RWPE1 (cell line): ENCODE measurements at regions not wholly inside any gene's neighbourhood (a gene's known extent, or its start where the extent isn't known, plus 50 kb on each side); places are given as distances from the start of the nearest gene placed in this dataset.
"Not testable (repeated sequence)": the region's sequence is repeated elsewhere in the genome, so short reads cannot be mapped to it uniquely, and the experiment has no call there.

Source experiments
- CTCF ChIA-PET: fragments of 350-600 bp; sonication (Branson Sonifier 250); formaldehyde crosslinking; extraction: SDS; loops from one replicate; lab custom pipeline; 2021; lab: Yijun Ruan, JAX
- POLR2A ChIA-PET: fragments of 400-600 bp; formaldehyde crosslinking; extraction: SDS; loops from one replicate; lab custom pipeline; 2020; ENCODE audit warnings: antibody characterized with exemption; ENCODE audit not compliant: low non-redundant PET; lab: Yijun Ruan, JAX
- DNase-seq: peaks from one replicate; pipeline ENCODE4 v3.0.0; 2012; ENCODE audit warnings: low spot score
- H3K27ac ChIP-seq: fragments of 450-650 bp; 2 replicates; pipeline ENCODE4 v1.5.1; 2017
- TF ChIP-seq, protein P1 (sequence below): fragments of 450-650 bp; conservative IDR thresholded peaks from 2 replicates; pipeline ENCODE4 v1.5.1; 2017; ENCODE audit warnings: low read depth, mild to moderate bottlenecking

DNA sequence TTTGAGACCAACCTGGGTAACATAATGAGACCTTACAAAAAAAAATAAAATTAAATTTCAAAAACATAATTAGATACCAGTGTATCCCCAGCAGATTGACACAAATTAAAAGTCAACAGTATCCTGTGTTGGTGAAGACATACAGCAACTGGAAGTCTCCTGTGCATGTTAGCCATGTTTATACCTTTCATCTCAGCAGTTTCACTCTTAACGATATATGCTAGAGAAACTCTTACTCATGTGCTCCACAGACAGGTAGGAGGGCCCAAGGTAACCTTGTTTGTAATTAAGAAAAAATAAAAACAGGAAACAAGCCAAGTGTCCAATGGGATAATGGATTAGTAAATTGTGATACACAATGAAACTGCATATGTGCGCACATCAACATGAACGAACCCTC is 50.1 kb upstream of the N4BP3 start:
- TF ChIP-seq, protein P1, sequence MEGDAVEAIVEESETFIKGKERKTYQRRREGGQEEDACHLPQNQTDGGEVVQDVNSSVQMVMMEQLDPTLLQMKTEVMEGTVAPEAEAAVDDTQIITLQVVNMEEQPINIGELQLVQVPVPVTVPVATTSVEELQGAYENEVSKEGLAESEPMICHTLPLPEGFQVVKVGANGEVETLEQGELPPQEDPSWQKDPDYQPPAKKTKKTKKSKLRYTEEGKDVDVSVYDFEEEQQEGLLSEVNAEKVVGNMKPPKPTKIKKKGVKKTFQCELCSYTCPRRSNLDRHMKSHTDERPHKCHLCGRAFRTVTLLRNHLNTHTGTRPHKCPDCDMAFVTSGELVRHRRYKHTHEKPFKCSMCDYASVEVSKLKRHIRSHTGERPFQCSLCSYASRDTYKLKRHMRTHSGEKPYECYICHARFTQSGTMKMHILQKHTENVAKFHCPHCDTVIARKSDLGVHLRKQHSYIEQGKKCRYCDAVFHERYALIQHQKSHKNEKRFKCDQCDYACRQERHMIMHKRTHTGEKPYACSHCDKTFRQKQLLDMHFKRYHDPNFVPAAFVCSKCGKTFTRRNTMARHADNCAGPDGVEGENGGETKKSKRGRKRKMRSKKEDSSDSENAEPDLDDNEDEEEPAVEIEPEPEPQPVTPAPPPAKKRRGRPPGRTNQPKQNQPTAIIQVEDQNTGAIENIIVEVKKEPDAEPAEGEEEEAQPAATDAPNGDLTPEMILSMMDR, result no peak
- no peak overlapping the region for H3K27ac ChIP-seq
- ChIA-PET POLR2A (no interaction called here), CTCF (no interaction called here)
- DNase-seq, result no peak

DNA sequence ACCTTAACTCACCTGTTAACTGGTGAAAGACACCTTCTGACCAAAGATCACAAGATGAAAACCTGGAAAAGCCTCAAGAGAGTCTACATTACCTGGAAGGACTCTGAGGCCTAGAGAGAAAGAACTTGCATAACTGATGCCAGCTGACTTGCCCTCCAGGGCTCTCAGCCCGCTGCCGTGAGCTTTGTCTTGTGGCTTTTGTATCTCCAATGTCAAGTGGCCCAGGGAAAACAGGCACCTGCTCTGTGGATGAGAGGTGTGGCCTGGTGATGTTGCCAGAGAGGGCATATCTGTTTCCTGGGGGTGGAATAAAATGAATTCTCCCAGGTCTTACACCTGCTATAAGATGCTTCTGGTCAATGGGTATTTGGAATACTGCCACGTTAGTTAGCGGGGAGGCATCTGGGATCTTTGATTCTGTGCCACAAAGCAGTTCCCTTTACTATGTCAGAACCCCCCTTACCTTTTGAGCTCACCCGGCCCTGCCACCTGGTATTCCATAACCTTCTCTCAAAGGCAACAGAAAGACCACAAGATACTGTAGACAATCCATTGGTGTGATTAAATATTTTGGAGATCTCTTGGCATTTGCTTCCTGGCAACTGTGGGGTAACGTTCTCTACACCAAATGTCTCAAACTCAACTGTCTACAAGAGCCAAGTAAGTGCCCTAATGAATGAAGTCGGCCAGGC is 54.9 kb upstream of the N4BP3 start:
- ChIA-PET POLR2A (no interaction called here), CTCF (interaction anchor here (0.6 to 1.2 kb wide), 2 partner anchors 9 to 167 kb away, joined by 3 to 5 read pairs; no protein-coding TSS in a partner anchor)
- TF ChIP-seq, protein P1, result no peak
- DNase-seq, result no peak
- no peak overlapping the region for H3K27ac ChIP-seq

DNA sequence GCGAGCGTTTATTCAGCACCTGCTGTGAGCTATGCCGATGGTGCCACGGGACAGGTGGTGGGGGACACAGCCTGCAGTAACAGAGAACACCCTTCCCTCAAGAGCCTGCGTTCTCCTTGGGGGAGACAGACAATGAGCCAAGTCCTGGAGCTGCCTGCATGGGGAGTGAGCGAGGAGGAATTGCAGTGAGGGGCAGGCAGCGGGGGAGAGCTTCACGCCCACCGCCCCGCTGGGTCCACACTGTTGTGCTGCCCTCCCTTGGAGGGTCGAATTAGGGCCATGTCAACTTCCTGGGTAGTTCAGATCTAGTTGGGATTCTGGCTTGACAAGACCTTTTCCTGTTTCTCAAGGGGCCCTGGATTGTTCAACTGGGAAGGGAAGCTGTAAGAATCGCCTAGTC is 55.5 kb upstream of the N4BP3 start:
- TF ChIP-seq, protein P1, result no peak
- POLR2A ChIA-PET, result no interaction called here
- H3K27ac ChIP-seq, result no peak overlapping the region
- CTCF ChIA-PET, result interaction anchor here (1.2 kb wide), 1 partner anchor 167 kb away, joined by 3 read pairs; no protein-coding TSS in a partner anchor
- DNase-seq, result no peak

DNA sequence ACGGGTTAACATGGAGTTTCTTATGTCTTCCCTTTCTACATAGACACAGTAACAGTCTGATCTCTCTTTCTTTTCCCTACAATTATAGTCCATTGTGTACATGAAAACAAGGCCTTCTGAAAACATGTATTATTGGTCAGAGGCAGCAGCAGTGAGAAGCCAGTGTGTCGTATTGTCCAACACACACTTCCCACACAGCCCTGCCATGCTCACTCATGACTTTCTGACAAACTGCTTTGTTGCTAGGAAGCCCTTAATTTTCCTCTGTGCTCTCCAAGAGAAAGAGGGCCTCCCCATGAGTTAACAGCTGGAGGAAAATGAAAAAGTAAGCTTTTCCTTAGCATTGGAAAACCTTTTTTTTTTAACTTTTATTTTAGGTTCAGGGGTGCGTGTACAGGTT is 56.4 kb upstream of the N4BP3 start:
- CTCF ChIA-PET, result no interaction called here
- H3K27ac ChIP-seq, result no peak overlapping the region
- DNase-seq, result no peak
- POLR2A ChIA-PET, result no interaction called here
- TF ChIP-seq, protein P1, result no peak

DNA sequence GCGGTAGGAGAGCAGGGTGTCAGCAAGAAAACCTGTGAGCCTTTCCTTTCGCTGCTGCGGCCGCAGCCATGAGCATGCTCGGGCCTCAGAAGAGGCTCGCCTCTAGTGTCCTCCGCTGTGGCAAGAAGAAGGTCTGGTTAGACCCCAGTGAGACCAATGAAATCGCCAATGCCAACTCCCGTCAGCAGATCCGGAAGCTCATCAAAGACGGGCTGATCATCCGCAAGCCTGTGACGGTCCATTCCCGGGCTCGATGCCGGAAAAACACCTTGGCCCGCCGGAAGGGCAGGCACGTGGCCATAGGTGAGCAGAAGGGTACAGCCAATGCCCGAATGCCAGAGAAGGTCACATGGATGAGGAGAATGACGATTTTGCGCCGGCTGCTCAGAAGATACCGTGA is 57.8 kb upstream of the N4BP3 start:
- POLR2A ChIA-PET, DNase-seq, H3K27ac ChIP-seq: not testable (repeated sequence)
- CTCF ChIA-PET, result interaction anchor here (0.7 kb wide), 1 partner anchor 824 kb away, joined by 4 read pairs; no protein-coding TSS in a partner anchor

DNA sequence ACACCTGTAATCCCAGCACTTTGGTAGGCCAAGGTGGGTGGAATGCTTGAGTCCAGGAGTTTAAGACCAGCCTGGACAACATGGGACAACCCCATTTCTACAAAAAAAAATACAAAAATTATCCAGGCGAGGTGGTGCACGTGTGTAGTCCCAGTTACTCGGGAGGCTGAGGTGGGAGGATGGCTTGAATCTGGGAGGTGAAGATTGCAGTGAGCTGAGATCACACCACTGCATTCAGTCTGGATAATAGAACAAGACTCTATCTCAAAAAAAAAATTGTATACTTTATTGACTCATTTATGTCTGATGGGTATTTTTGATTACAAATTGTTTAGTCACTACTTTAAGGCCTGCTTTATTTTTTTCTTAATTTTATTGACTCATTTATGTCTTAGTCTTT is 56.0 kb upstream of the PROP1 start:
- H3K27ac ChIP-seq, DNase-seq, CTCF ChIA-PET, POLR2A ChIA-PET: not testable (repeated sequence)

GRCh38 chr5:178050873-178051272 is 54.8 kb upstream of the PROP1 start:
- CTCF ChIA-PET, POLR2A ChIA-PET, DNase-seq, H3K27ac ChIP-seq: not testable (repeated sequence)

- POLR2A ChIA-PET, result not testable (repeated sequence)
These were observed 51.9 kb upstream of the PROP1 start for GRCh38 chr5:178047943-178048342.

DNA sequence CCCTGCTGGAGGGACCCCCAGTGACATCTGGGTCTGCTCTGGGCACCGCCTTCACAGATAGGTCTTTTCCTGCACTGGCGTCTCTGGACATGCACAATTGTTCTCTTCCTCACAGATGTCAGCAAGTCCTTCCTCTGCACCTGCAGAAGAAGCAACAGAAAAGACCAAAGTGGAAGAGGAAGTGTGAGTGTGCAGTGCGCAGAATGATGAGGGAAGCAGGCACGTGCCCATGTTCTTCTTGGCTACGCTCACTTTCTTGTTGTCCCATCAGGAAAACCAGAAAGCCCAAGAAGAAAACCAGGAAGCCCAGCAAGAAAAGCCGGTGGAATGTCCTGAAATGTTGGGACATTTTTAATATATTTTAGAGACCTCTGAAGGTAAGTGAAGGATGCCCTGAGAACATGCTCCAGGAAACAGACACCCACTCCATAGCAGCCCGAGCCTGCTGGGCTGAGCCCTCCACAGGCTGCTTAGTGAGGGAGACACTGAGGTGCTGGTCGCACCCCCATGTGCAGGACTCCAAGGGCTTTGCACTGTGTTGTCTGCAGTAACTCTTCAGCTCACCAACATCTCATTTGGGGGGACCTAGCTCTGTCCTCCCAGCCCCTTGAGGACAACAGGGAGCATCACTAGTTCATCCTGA is 50.8 kb upstream of the PROP1 start:
- H3K27ac ChIP-seq, DNase-seq, POLR2A ChIA-PET, CTCF ChIA-PET: not testable (repeated sequence)

More at GRCh38 chr5:178047943-178048342, 51.9 kb upstream of the PROP1 start:
- H3K27ac ChIP-seq, CTCF ChIA-PET, DNase-seq: not testable (repeated sequence)

GRCh38 chr5:178045963-178046362 is 49.9 kb upstream of the PROP1 start:
- CTCF ChIA-PET, H3K27ac ChIP-seq, POLR2A ChIA-PET, DNase-seq: not testable (repeated sequence)
